GM12878 (cell line): ENCODE measurements at regions not wholly inside any gene's neighbourhood (a gene's known extent, or its start where the extent isn't known, plus 50 kb on each side); places are given as distances from the start of the nearest gene placed in this dataset.

Experiments
- ATAC-seq: fragments of 200-7000 bp; cut with Tn5 transposase; 3 replicates; pipeline ENCODE4 v1.9.1; 2020; ENCODE audit warnings: mild to moderate bottlenecking, moderate library complexity
- BruUV-seq: library from RNA; stranded (reverse); fragments of 400-500 nt; replicated peaks from 2 replicates; lab custom pipeline; 2021; lab: Mats Ljungman, UMichigan
- CTCF ChIA-PET: fragments of 300-600 bp; sonication (Branson Sonifier 250); formaldehyde crosslinking; extraction: SDS; loops from one replicate; lab custom pipeline; 2021; ENCODE audit warnings: inconsistent platforms; lab: Yijun Ruan, JAX
- POLR2A ChIA-PET: fragments of 350-600 bp; formaldehyde crosslinking; extraction: SDS; loops from one replicate; lab custom pipeline; 2021; ENCODE audit warnings: inconsistent platforms; lab: Charles Lee
- RAD21 ChIA-PET: fragments of 300-600 bp; sonication (Branson Sonifier 250); formaldehyde crosslinking; loops from one replicate; lab custom pipeline; 2023; ENCODE audit warnings: antibody characterized with exemption; ENCODE audit not compliant: unreplicated experiment; lab: Charles Lee
- SMC1A ChIA-PET: fragments of 300-600 bp; sonication (Branson Sonifier 250); formaldehyde crosslinking; loops from one replicate; lab custom pipeline; 2023; ENCODE audit not compliant: unreplicated experiment, uncharacterized antibody; lab: Charles Lee
- DNase-seq: peaks from one replicate; pipeline ENCODE4 v3.0.0-alpha.2; 2011; ENCODE audit warnings: low read depth, low spot score
- FAIRE-seq: peaks from 3 replicates; lab custom pipeline; 2011; peaks lifted over from hg19 to GRCh38; lab: Jason Lieb, UNC
- H2AFZ ChIP-seq: 2 replicates; pipeline ENCODE4 v1.6.0; 2011; ENCODE audit warnings: low read depth, low read length, control low read depth; ENCODE audit not compliant: control insufficient read depth
- H3K27ac ChIP-seq: 2 replicates; pipeline ENCODE4 v1.5.1; 2011; ENCODE audit warnings: control low read depth; ENCODE audit not compliant: control insufficient read depth, insufficient read depth
- H3K27me3 ChIP-seq, 2 experiments: replicated peaks in 1 of 2; 2 replicates each; pipeline versions ENCODE4 v1.6.0 to v1.6.1; 2011; ENCODE audit warnings: low read length in 1 of 2; ENCODE audit not compliant: control insufficient read depth in 2 of 2, insufficient read depth in 2 of 2
- H3K36me3 ChIP-seq, 2 experiments: 2 replicates each; pipeline ENCODE4 v1.5.1; 2011; ENCODE audit warnings: low read length in 1 of 2; ENCODE audit not compliant: control insufficient read depth in 2 of 2, insufficient read depth in 2 of 2
- H3K4me1 ChIP-seq: 2 replicates; pipeline ENCODE4 v1.6.1; 2011; ENCODE audit warnings: mild to moderate bottlenecking, low read length, moderate library complexity, mixed read lengths; ENCODE audit not compliant: control insufficient read depth, insufficient read depth
- H3K4me2 ChIP-seq: 2 replicates; pipeline ENCODE4 v1.6.0; 2011; ENCODE audit warnings: control low read depth; ENCODE audit not compliant: control insufficient read depth, insufficient read depth
- H3K4me3 ChIP-seq: fragments of 200-600 bp; sonication (generic); 2 replicates; pipeline ENCODE4 v1.5.1; 2016
- H3K79me2 ChIP-seq: 2 replicates; pipeline ENCODE4 v1.6.0; 2011; ENCODE audit warnings: low read length; ENCODE audit not compliant: control insufficient read depth, insufficient read depth
- H3K9ac ChIP-seq: 2 replicates; pipeline ENCODE4 v1.8.0; 2011; ENCODE audit warnings: low read length, control low read depth, mixed read lengths; ENCODE audit not compliant: control insufficient read depth, insufficient read depth
- H3K9me3 ChIP-seq: replicated peaks from 3 replicates; pipeline ENCODE4 v1.5.1; 2011; ENCODE audit warnings: mild to moderate bottlenecking, low read length; ENCODE audit not compliant: control insufficient read depth, insufficient read depth
- H4K20me1 ChIP-seq: 2 replicates; pipeline ENCODE4 v1.6.0; 2011; ENCODE audit not compliant: control insufficient read depth, insufficient read depth
- GATAD2B ChIP-seq: fragments of 450-650 bp; conservative IDR thresholded peaks from 2 replicates; pipeline ENCODE4 v1.6.1; 2017; ENCODE audit warnings: low read depth, mild to moderate bottlenecking, moderate library complexity
- IRF4 ChIP-seq: IDR thresholded peaks from 2 replicates; pipeline ENCODE4 v1.6.1; 2011; ENCODE audit warnings: low read depth, low read length
- KLF5 ChIP-seq: fragments of 450-650 bp; IDR thresholded peaks from 2 replicates; pipeline ENCODE4 v1.6.1; 2014; ENCODE audit warnings: mild to moderate bottlenecking; ENCODE audit not compliant: partially characterized antibody
- NFYB ChIP-seq: IDR thresholded peaks from 2 replicates; pipeline ENCODE4 v1.6.1; 2011; ENCODE audit warnings: low read depth, mild to moderate bottlenecking, low read length, improper control_type of control experiment, moderate library complexity; ENCODE audit not compliant: insufficient read depth
- NRF1 ChIP-seq: conservative IDR thresholded peaks from 2 replicates; pipeline ENCODE4 v1.6.1; 2011; ENCODE audit warnings: mild to moderate bottlenecking, low read depth, low read length, improper control_type of control experiment
- PRDM15 ChIP-seq: fragments of 450-650 bp; formaldehyde crosslinking; IDR thresholded peaks from 2 replicates; pipeline ENCODE4 v1.4.0; 2020; ENCODE audit warnings: mild to moderate bottlenecking, moderate library complexity
- SRF ChIP-seq, 2 experiments: IDR thresholded peaks; 2 replicates each; pipeline ENCODE4 v1.6.1; 2011; ENCODE audit warnings: low read depth in 2 of 2, low read length in 2 of 2, mild to moderate bottlenecking in 1 of 2, moderate library complexity in 1 of 2
- YBX1 ChIP-seq: fragments of 450-650 bp; IDR thresholded peaks from 2 replicates; pipeline ENCODE4 v1.6.1; 2016; ENCODE audit warnings: antibody characterized with exemption
- ZNF274 ChIP-seq: IDR thresholded peaks from one replicate; pipeline ENCODE4 v1.8.0; 2011; ENCODE audit not compliant: insufficient read length, insufficient read depth
- WGBS: methylation state at CpG from one replicate; pipeline ENCODE4 v1.1.6; 2016; ENCODE audit warnings: low lambda C conversion rate; ENCODE audit not compliant: insufficient replicate concordance, insufficient coverage; ENCODE audit errors: missing lambda C conversion rate; 5-methylcytosine and 5-hydroxymethylcytosine counted together
- in situ Hi-C: fragments of 300-500 bp; cut with MboI; formaldehyde crosslinking; loops from 9 replicates; pipeline ENCODE4 v1.14.3; 2018; ENCODE audit warnings: mixed read lengths
- intact Hi-C: fragments of 100-400 bp; cut with micrococcal nuclease; formaldehyde crosslinking; loops from one replicate; pipeline ENCODE4 v1.14.2; 2022; ENCODE audit not compliant: unreplicated experiment
- TF ChIP-seq, protein P1 (sequence below): fragments of 450-650 bp; IDR thresholded peaks from 2 replicates; pipeline ENCODE4 v1.6.1; 2014; ENCODE audit warnings: mild to moderate bottlenecking

- TF ChIP-seq SRF (IDR thresholded peaks at IDR 0.05; ENCODE audit: low read depth in 2 of 2, low read length in 2 of 2) (no peak), YBX1 (no peak), IRF4 (no peak), KLF5 (no peak), NFYB (no peak)
- H3K79me2 ChIP-seq: no peaks in the 10 kb centered on the region
- H3K4me1 ChIP-seq: no peaks in the 10 kb centered on the region
- no peak for FAIRE-seq
- no peak overlapping the region for H3K9ac ChIP-seq
- no peaks in the 10 kb centered on the region for H3K36me3 ChIP-seq
- no peak overlapping the region for H3K4me2 ChIP-seq
- no peaks in the 10 kb centered on the region for H3K27me3 ChIP-seq
- in situ Hi-C loops: no loop called here
- ChIA-PET SMC1A (no interaction called here), RAD21 (no interaction called here), CTCF (no interaction called here), POLR2A (no interaction called here)
- DNase-seq: no peak
- no peak overlapping the region for H3K4me3 ChIP-seq
- H3K27ac ChIP-seq: no peak overlapping the region
- no peak for ATAC-seq
- intact Hi-C loops: no loop called here
- no peak overlapping the region for H2AFZ ChIP-seq
- H3K9me3 ChIP-seq: no peaks in the 10 kb centered on the region
- H4K20me1 ChIP-seq: no peaks in the 10 kb centered on the region
- BruUV-seq: no TSS peak
These were observed 1323.1 kb upstream of the CITED2 start for GRCh38 chr6:140697585-140697984.

GRCh38 chr6:140684776-140685550, 1310.5 kb upstream of the CITED2 start:
- FAIRE-seq (no peak), DNase-seq (no peak), ATAC-seq (no peak)
- in situ Hi-C loops: no loop called here
- H3K27me3 ChIP-seq: no peaks in the 10 kb centered on the region
- ChIA-PET CTCF (interaction anchor here (0.6 kb wide), 1 partner anchor 851 kb away, joined by 3 read pairs; no protein-coding TSS in a partner anchor), SMC1A (interaction anchor here (1.1 to 1.2 kb wide), 3 partner anchors 24 to 42 kb away, joined by 3 to 4 read pairs (median 3); no protein-coding TSS in a partner anchor), POLR2A (no interaction called here), RAD21 (no interaction called here)
- intact Hi-C loops: no loop called here
- no TSS peak for BruUV-seq
- H3K9ac ChIP-seq: no peak overlapping the region
- H3K9me3 ChIP-seq: no peaks in the 10 kb centered on the region
- no peak overlapping the region for H3K4me3 ChIP-seq
- no peak for TF ChIP-seq GATAD2B
- TF ChIP-seq PRDM15 (CRISPR knock-in tag): no peak
- TF ChIP-seq NRF1: no peak
- no peak for TF ChIP-seq ZNF274
- TF ChIP-seq, protein P1, sequence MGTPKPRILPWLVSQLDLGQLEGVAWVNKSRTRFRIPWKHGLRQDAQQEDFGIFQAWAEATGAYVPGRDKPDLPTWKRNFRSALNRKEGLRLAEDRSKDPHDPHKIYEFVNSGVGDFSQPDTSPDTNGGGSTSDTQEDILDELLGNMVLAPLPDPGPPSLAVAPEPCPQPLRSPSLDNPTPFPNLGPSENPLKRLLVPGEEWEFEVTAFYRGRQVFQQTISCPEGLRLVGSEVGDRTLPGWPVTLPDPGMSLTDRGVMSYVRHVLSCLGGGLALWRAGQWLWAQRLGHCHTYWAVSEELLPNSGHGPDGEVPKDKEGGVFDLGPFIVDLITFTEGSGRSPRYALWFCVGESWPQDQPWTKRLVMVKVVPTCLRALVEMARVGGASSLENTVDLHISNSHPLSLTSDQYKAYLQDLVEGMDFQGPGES: no peak
- no peak overlapping the region for H2AFZ ChIP-seq
- no peaks in the 10 kb centered on the region for H4K20me1 ChIP-seq
- H3K4me1 ChIP-seq: no peaks in the 10 kb centered on the region
- no peaks in the 10 kb centered on the region for H3K36me3 ChIP-seq
- H3K79me2 ChIP-seq: no peaks in the 10 kb centered on the region
- H3K27ac ChIP-seq: no peak overlapping the region
- WGBS: 0% methylated on average over 1 of the region's 1 CpG
- no peak overlapping the region for H3K4me2 ChIP-seq
